Fibroblast of skin of left quadriceps (primary cell): ENCODE measurements at regions not wholly inside any gene's neighbourhood (a gene's known extent, or its start where the extent isn't known, plus 50 kb on each side); places are given as distances from the start of the nearest gene placed in this dataset.
"Not testable (repeated sequence)": the region's sequence is repeated elsewhere in the genome, so short reads cannot be mapped to it uniquely, and the experiment has no call there.

Source experiments
- DNase-seq, 2 experiments: peaks; one replicate each; pipeline ENCODE4 v3.0.0-alpha.2; 2013; ENCODE audit warnings: low read depth in 2 of 2

GRCh38 chr2:41283079-41283775 is 764.6 kb upstream of the PKDCC start:
- peak; percentile 1 for DNase-seq

GRCh38 chr2:41293491-41293890 is 754.3 kb upstream of the PKDCC start:
- no peak for DNase-seq

GRCh38 chr2:41294331-41294730 is 753.5 kb upstream of the PKDCC start:
- peak; percentile 1 to 4 for DNase-seq

GRCh38 chr2:41313082-41313481 is 734.7 kb upstream of the PKDCC start:
- DNase-seq, result no peak

DNA sequence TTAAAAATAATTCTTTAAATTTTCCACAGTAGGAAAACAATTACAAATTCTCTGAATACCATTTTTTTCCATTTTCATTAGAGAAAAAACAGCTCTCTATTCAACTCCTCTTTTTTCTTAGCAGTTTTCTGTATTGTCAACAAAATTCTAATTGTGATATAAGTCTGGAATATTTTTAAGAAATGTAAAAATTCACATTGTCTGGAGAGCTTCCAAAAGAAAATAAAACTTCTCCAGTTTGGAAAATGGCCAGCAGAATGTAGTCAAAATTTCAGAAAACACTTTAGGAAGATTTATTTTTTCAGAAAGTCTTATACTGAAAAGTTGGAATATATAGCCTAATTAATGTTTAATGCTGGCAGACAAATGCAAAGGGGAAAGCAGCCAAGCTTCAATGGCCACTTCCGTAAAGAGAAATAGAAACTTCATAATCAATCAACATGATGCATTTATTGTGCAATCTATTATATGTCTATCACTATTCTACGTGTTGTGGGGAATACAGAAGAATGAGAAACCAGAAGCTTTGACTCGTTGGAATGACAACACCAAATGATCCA is 733.2 kb upstream of the PKDCC start:
- DNase-seq, result no peak

GRCh38 chr2:41319437-41319836 is 728.4 kb upstream of the PKDCC start:
- no peak for DNase-seq

DNA sequence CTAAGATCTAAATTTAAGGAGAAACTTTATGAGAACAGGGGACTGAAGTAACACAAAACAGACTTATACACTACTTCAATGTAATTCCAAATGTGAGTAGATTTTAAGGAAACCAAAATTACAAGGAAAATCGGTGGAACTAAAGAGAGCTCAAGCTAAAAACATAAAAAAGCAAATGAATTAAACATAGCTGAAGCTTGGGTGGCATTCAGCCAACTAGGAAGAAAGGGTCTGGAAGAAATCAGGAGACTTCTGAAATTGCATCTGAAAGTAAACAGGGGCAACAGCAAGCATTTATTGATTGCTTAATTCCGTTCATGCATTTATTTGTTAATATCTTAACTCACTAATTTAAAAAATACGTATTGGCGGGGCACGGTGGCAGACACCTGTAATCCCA is 727.3 kb upstream of the PKDCC start:
- no peak for DNase-seq

- peak in 1 of 2 experiments; percentile 0 for DNase-seq
Observed at GRCh38 chr2:41321351-41321750, 726.5 kb upstream of the PKDCC start.

DNA sequence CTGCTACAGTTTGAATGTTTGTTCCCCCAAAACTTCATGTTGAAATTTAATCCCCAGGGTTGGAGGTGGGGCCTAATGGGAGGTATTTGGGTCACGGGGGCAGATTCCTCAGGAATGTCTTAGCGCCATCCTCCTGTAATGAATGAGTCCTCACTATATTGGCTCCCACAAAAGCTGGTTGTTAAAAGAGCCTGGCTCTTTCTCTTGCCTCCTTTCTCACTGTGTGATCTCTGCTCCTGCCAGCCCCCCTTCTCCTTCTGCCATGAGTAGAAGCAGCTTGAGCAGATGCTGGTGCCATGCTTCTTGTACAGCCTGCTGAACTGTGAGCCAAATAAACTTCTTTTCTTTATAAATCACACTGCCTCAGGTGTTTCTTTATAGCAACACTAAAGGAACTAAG is 721.0 kb upstream of the PKDCC start:
- no peak for DNase-seq

DNA sequence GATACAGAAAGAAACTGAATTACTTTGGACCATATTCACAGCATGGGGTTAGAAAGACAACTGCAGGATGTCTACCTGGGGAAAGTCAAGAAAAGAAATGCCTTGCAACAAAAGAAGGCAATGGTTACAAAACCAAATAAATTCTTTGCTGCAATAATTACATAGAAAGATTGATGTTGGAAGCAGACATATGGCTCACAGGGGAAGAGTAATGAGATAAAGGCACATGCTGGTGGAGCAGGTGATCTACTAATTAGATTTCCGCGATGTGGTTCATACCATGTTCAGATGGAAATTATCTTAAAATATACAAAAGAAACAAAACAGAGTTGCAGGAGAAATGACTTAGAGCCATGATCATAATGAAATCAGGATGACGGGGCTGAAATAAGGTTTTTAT is 718.8 kb upstream of the PKDCC start:
- DNase-seq, result no peak

DNA sequence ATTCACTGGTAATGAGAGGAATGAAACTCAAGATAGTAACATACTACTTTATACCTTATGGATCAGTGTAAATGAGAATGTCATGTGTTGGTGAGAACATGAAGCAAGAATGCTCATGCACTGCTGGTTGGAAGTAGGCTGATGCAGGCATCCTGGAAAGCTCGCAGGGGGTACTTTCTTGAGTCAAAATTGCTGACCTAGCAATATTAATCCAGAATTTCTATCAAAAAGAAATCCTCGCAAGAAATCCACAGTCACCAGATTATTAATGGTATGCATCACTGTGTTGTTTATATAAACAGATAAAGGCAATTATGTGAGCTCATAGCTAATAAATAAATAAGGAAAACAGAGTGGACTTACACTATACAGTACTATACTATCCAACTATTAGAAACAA is 713.7 kb upstream of the PKDCC start:
- DNase-seq, result no peak

GRCh38 chr2:41335573-41335972 is 712.2 kb upstream of the PKDCC start:
- DNase-seq, result not testable (repeated sequence)

DNA sequence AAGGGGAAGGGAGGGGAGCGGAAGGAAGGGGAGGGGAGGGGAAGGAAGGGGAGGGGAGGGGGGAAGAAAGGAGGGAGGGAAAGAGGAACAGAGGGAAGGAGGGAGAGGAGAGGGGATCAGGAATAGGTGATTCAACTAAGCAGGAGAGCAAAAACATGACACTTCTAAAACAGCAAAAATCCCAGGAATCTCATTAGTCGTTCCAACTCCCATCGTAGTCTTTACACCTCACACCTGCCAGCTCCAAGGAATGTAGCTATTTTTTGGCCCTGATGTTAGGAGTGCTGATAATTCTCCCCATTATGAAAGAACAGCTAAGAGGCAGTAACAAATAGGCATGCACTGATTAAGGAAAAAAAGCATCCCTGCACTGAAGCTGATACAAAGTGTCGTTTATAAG is 709.9 kb upstream of the PKDCC start:
- DNase-seq, result no peak

- DNase-seq, result no peak
Observed at GRCh38 chr2:41344529-41344928, 703.3 kb upstream of the PKDCC start.

GRCh38 chr2:41353060-41353459 is 694.8 kb upstream of the PKDCC start:
- DNase-seq, result no peak

DNA sequence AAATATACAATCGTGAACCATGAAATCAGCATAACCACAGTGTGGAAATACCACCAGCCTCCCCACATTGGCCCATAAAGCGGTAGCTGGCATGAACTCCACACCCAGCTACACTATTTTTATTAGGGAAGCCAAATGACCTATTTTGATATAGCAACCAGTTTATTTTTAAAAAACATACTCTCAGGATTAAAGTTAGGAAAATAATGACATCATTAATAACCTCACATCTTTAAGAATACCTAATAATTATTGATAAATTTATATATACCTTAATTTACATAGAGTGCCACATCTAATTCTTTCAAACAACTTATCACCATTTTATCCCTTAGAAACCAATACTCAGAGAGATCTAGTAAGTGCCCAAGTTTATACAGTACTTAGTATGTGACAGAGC is 692.0 kb upstream of the PKDCC start:
- DNase-seq, result no peak

DNA sequence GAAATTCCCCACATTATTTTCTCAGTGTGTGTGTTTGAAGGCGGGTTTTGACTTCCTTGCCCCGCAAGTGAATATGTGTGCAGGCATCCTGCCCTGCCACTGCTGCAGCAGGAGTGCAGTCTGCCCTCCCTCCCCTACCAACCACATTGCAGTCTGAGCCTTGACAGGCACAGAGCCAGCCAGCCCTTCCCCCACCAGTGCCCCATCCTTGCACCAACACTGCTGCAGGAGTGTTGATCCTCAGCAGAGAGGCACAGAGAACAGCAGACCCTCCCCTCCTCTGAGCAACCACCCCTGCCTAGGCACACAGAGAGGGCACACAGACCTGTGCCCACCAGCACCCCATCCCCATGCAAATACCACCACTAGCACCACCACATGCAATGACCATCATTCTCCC is 683.0 kb upstream of the PKDCC start:
- no peak for DNase-seq

DNA sequence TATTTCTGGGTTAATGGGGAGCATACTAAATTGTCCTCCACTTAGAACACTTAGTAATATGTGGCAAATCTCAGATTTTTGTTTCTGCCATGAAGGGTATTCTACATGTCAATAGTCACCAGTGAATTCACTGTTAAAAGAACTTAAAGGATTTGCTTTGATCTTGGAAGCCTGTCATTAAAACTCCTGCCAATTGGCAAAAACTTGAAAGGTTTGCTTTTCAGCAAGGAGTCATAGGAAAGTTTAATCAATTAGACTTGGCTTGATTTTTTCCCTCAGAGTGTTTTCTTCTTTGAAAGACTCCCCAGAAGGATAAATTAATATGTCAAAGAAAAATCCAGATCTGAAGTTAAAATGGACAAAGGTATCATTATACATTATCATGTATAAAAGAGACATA is 671.9 kb upstream of the PKDCC start:
- no peak for DNase-seq

DNA sequence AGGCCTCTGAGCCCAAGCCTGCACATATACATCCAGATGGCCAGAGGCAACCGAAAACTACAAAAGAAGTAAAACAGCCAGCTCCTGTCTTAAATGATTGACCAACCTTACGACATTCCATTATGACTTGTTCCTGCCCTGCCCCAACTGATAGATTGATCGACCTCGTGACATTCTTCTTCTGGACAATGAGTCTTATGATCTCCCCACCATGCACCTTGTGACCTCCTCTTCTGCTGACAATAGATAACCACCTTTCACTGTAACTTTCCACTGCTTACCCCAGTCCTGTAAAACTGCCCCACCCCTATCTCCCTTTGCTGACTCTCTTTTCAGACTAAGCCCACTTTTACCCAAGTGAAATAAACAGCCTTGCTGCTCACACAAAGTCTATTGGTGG is 670.0 kb upstream of the PKDCC start:
- DNase-seq, result no peak

GRCh38 chr2:41378420-41378819 is 669.4 kb upstream of the PKDCC start:
- DNase-seq, result no peak

GRCh38 chr2:41379496-41380221 is 668.2 kb upstream of the PKDCC start:
- DNase-seq, result no peak

DNA sequence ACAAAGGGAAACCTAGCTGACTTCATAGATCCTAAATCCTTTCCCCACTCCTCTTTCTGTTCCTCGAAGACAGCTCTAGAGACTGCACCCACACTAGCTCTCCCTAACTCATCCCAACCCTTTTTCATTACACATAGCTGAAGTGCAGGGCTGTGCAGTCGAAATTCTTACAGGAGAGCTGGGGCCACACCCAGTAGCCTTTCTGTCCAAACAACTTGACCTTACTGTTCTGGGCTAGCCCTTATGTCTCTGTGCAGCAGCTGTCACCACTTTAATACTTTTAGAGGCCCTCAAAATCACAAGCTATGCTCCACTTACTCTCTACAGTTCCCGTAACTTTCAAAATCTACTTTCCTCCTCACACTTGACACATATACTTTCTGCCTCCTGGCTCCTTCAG is 666.1 kb upstream of the PKDCC start:
- DNase-seq, result no peak

DNA sequence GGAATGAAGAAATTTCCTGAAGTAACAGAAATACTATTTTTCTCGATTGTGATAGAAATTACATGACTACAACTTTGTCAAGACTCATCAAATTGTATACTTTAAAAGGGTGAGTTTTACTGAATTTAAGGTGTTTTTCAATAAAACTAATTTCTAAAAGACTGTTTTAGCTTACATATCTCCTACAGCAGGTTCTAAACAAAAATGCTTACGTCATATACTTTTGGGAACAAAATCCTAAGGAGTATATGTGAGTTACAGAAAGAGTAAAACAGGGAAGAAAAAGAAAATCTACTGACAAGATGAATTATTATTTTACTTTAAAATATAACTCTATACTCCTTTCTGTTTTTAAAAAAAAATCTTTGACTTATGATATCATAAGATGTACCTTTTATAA is 660.3 kb upstream of the PKDCC start:
- DNase-seq, result no peak
